WTC11 (cell line): ENCODE measurements at regions not wholly inside any gene's neighbourhood (a gene's known extent, or its start where the extent isn't known, plus 50 kb on each side); places are given as distances from the start of the nearest gene placed in this dataset.

Experiments
- ATAC-seq: fragments of 200-7000 bp; cut with Tn5 transposase; 2 replicates; pipeline ENCODE4 v1.10.0; 2021; ENCODE audit warnings: mild to moderate bottlenecking, moderate library complexity
- CTCF ChIA-PET: fragments of 300-600 bp; sonication (Branson Sonifier 250); formaldehyde crosslinking; loops from one replicate; lab custom pipeline; 2021; ENCODE audit warnings: antibody characterized with exemption; lab: Charles Lee
- POLR2A ChIA-PET: fragments of 350-600 bp; sonication (Branson Sonifier 250); formaldehyde crosslinking; loops from one replicate; lab custom pipeline; 2021; ENCODE audit warnings: antibody characterized with exemption; lab: Charles Lee
- DNase-seq: peaks from one replicate; pipeline ENCODE4 v3.0.0; 2021; ENCODE audit warnings: low spot score
- H3K27ac Mint-ChIP-seq: 2 replicates; pipeline ENCODE4 v1.8.0; 2021; ENCODE audit warnings: mixed read lengths
- H3K27me3 Mint-ChIP-seq: 2 replicates; pipeline ENCODE4 v1.8.0; 2021; ENCODE audit warnings: low read depth, mild to moderate bottlenecking, moderate library complexity, mixed read lengths
- H3K36me3 Mint-ChIP-seq: 2 replicates; pipeline ENCODE4 v1.8.0; 2021; ENCODE audit warnings: mixed read lengths
- H3K4me1 Mint-ChIP-seq: 2 replicates; pipeline ENCODE4 v1.8.0; 2022; ENCODE audit warnings: mixed read lengths
- H3K4me3 Mint-ChIP-seq: 2 replicates; pipeline ENCODE4 v1.8.0; 2021; ENCODE audit warnings: mild to moderate bottlenecking, moderate library complexity, mixed read lengths
- H3K9me3 Mint-ChIP-seq: 2 replicates; pipeline ENCODE4 v1.8.0; 2021; ENCODE audit warnings: mixed read lengths
- GTF2I ChIP-seq: fragments of 250-450 bp; sonication (Bioruptor Pico); conservative IDR thresholded peaks from 2 replicates; pipeline ENCODE4 v1.4.0; 2021; ENCODE audit warnings: mild to moderate bottlenecking
- IRF2 ChIP-seq: sonication (generic); formaldehyde crosslinking; IDR thresholded peaks from 2 replicates; pipeline ENCODE4 v1.8.0; 2022; ENCODE audit warnings: low read depth, missing genetic modification reagents, borderline replicate concordance
- JUN ChIP-seq: sonication (generic); formaldehyde crosslinking; IDR thresholded peaks from 2 replicates; pipeline ENCODE4 v1.8.0; 2023; ENCODE audit warnings: mild to moderate bottlenecking, missing genetic modification reagents
- KAT7 ChIP-seq: sonication (generic); formaldehyde crosslinking; IDR thresholded peaks from 2 replicates; pipeline ENCODE4 v1.8.1; 2023; ENCODE audit warnings: missing genetic modification reagents, mild to moderate bottlenecking, borderline replicate concordance
- SP1 ChIP-seq: sonication (generic); formaldehyde crosslinking; conservative IDR thresholded peaks from 2 replicates; pipeline ENCODE4 v1.8.1; 2022; ENCODE audit warnings: missing genetic modification reagents
- ZNF219 ChIP-seq: sonication (generic); formaldehyde crosslinking; IDR thresholded peaks from 2 replicates; pipeline ENCODE4 v1.8.0; 2023; ENCODE audit warnings: missing genetic modification reagents, mild to moderate bottlenecking, borderline replicate concordance
- ZNF263 ChIP-seq: sonication (generic); formaldehyde crosslinking; IDR thresholded peaks from 2 replicates; pipeline ENCODE4 v1.8.1; 2022; ENCODE audit warnings: low read depth, mild to moderate bottlenecking, moderate library complexity, missing genetic modification reagents
- TF ChIP-seq, protein P1 (sequence below): sonication (generic); formaldehyde crosslinking; conservative IDR thresholded peaks from 2 replicates; pipeline ENCODE4 v1.8.1; 2022; ENCODE audit warnings: mild to moderate bottlenecking, missing genetic modification reagents
- TF ChIP-seq, protein P2 (sequence below): sonication (generic); formaldehyde crosslinking; IDR thresholded peaks from 2 replicates; pipeline ENCODE4 v1.8.0; 2022; ENCODE audit warnings: mild to moderate bottlenecking, missing genetic modification reagents
- TF ChIP-seq, protein P3 (sequence below): fragments of 250-450 bp; sonication (Bioruptor Pico); conservative IDR thresholded peaks from 2 replicates; pipeline ENCODE4 v1.9.0; 2021; ENCODE audit warnings: mild to moderate bottlenecking
- TF ChIP-seq, protein P4 (sequence below): fragments of 250-450 bp; sonication (Bioruptor Pico); IDR thresholded peaks from 2 replicates; pipeline ENCODE4 v1.9.0; 2021; ENCODE audit warnings: mild to moderate bottlenecking, borderline replicate concordance
- TF ChIP-seq, protein P5 (sequence below): sonication (generic); formaldehyde crosslinking; IDR thresholded peaks from 2 replicates; pipeline ENCODE4 v1.8.0; 2023; ENCODE audit warnings: missing genetic modification reagents, mild to moderate bottlenecking, borderline replicate concordance
- TF ChIP-seq, protein P6 (sequence below): sonication (generic); formaldehyde crosslinking; IDR thresholded peaks from 2 replicates; pipeline ENCODE4 v1.8.1; 2023; ENCODE audit warnings: mild to moderate bottlenecking, missing genetic modification reagents

DNA sequence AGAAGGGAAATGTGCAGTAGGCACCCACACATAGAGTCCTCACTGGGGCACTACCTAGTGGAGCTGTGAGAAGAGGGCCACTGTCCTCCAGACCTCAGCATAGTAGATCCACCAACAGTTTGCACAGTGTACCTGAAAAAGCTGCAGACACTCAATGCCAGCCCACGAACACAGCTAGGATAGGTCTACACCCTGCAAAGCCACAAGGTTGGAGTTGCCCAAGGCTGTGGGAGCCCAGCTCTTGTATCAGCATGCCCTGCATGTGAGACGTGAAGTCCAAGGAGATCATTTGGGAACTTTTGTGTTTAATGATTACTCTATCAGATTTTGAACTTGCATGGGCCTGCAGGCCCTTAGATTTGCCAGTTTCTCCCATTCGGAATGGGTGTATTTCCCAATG, 299.4 kb upstream of the OLFM3 start:
- ChIA-PET POLR2A (interaction anchor here (0.7 kb wide), 1 partner anchor 20 kb away, joined by 3 read pairs; no protein-coding TSS in a partner anchor), CTCF (interaction anchor here (0.6 kb wide), 1 partner anchor 1044 kb away, joined by 4 read pairs; no protein-coding TSS in a partner anchor)
- Mint-ChIP-seq H3K27me3 (no peaks in the 10 kb centered on the region), H3K27ac (no peak overlapping the region), H3K36me3 (peaks cover 7% of the 10 kb centered on the region), H3K4me3 (no peak overlapping the region), H3K9me3 (peaks cover 38% of the 10 kb centered on the region), H3K4me1 (no peaks in the 10 kb centered on the region)
- ATAC-seq (no peak), DNase-seq (no peak)
- TF ChIP-seq, protein P1, sequence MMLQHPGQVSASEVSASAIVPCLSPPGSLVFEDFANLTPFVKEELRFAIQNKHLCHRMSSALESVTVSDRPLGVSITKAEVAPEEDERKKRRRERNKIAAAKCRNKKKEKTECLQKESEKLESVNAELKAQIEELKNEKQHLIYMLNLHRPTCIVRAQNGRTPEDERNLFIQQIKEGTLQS: no peak
- TF ChIP-seq, protein P2, sequence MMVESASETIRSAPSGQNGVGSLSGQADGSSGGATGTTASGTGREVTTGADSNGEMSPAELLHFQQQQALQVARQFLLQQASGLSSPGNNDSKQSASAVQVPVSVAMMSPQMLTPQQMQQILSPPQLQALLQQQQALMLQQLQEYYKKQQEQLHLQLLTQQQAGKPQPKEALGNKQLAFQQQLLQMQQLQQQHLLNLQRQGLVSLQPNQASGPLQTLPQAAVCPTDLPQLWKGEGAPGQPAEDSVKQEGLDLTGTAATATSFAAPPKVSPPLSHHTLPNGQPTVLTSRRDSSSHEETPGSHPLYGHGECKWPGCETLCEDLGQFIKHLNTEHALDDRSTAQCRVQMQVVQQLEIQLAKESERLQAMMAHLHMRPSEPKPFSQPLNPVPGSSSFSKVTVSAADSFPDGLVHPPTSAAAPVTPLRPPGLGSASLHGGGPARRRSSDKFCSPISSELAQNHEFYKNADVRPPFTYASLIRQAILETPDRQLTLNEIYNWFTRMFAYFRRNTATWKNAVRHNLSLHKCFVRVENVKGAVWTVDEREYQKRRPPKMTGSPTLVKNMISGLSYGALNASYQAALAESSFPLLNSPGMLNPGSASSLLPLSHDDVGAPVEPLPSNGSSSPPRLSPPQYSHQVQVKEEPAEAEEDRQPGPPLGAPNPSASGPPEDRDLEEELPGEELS: no peak
- TF ChIP-seq GTF2I (CRISPR knock-in tag) (no peak), ZNF263 (no peak), SP1 (CRISPR knock-in tag) (no peak), ZNF219 (CRISPR knock-in tag) (no peak), IRF2 (no peak), KAT7 (CRISPR knock-in tag) (no peak), JUN (CRISPR knock-in tag) (no peak)
- TF ChIP-seq, protein P3, sequence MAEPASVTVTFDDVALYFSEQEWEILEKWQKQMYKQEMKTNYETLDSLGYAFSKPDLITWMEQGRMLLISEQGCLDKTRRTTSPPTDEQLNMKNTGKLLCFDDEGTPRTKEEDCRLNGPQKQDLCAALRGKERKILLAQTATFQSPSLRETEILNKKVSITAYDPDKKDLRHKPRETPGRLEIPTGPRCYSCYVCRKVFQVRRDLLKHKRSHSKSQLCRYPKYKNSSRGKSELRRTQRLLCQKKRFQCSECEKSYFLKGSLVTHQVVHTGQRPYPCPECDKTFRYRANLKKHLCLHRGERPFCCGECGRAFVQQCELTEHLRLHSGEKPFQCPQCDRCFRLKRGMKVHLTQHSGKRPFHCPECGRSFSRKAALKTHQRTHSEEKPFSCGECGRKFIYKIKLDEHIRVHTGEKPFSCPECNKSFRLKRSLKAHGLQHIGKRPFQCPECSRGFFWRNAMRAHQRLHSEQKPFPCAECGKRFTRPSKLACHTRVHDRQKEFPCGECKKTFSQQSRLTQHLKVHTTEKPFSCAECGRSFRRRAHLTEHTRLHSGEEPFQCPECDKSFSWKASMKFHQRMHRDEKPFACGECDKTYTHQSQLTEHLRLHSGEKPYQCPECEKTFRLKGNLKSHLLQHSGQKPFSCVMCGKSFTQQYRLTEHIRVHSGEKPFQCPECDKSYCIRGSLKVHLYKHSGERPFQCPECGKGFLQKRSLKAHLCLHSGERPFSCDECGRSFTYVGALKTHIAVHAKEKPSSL (CRISPR knock-in tag): no peak
- TF ChIP-seq, protein P4, sequence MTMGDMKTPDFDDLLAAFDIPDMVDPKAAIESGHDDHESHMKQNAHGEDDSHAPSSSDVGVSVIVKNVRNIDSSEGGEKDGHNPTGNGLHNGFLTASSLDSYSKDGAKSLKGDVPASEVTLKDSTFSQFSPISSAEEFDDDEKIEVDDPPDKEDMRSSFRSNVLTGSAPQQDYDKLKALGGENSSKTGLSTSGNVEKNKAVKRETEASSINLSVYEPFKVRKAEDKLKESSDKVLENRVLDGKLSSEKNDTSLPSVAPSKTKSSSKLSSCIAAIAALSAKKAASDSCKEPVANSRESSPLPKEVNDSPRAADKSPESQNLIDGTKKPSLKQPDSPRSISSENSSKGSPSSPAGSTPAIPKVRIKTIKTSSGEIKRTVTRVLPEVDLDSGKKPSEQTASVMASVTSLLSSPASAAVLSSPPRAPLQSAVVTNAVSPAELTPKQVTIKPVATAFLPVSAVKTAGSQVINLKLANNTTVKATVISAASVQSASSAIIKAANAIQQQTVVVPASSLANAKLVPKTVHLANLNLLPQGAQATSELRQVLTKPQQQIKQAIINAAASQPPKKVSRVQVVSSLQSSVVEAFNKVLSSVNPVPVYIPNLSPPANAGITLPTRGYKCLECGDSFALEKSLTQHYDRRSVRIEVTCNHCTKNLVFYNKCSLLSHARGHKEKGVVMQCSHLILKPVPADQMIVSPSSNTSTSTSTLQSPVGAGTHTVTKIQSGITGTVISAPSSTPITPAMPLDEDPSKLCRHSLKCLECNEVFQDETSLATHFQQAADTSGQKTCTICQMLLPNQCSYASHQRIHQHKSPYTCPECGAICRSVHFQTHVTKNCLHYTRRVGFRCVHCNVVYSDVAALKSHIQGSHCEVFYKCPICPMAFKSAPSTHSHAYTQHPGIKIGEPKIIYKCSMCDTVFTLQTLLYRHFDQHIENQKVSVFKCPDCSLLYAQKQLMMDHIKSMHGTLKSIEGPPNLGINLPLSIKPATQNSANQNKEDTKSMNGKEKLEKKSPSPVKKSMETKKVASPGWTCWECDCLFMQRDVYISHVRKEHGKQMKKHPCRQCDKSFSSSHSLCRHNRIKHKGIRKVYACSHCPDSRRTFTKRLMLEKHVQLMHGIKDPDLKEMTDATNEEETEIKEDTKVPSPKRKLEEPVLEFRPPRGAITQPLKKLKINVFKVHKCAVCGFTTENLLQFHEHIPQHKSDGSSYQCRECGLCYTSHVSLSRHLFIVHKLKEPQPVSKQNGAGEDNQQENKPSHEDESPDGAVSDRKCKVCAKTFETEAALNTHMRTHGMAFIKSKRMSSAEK: no peak
- TF ChIP-seq, protein P5, sequence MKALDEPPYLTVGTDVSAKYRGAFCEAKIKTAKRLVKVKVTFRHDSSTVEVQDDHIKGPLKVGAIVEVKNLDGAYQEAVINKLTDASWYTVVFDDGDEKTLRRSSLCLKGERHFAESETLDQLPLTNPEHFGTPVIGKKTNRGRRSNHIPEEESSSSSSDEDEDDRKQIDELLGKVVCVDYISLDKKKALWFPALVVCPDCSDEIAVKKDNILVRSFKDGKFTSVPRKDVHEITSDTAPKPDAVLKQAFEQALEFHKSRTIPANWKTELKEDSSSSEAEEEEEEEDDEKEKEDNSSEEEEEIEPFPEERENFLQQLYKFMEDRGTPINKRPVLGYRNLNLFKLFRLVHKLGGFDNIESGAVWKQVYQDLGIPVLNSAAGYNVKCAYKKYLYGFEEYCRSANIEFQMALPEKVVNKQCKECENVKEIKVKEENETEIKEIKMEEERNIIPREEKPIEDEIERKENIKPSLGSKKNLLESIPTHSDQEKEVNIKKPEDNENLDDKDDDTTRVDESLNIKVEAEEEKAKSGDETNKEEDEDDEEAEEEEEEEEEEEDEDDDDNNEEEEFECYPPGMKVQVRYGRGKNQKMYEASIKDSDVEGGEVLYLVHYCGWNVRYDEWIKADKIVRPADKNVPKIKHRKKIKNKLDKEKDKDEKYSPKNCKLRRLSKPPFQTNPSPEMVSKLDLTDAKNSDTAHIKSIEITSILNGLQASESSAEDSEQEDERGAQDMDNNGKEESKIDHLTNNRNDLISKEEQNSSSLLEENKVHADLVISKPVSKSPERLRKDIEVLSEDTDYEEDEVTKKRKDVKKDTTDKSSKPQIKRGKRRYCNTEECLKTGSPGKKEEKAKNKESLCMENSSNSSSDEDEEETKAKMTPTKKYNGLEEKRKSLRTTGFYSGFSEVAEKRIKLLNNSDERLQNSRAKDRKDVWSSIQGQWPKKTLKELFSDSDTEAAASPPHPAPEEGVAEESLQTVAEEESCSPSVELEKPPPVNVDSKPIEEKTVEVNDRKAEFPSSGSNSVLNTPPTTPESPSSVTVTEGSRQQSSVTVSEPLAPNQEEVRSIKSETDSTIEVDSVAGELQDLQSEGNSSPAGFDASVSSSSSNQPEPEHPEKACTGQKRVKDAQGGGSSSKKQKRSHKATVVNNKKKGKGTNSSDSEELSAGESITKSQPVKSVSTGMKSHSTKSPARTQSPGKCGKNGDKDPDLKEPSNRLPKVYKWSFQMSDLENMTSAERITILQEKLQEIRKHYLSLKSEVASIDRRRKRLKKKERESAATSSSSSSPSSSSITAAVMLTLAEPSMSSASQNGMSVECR (CRISPR knock-in tag): no peak
- TF ChIP-seq, protein P6, sequence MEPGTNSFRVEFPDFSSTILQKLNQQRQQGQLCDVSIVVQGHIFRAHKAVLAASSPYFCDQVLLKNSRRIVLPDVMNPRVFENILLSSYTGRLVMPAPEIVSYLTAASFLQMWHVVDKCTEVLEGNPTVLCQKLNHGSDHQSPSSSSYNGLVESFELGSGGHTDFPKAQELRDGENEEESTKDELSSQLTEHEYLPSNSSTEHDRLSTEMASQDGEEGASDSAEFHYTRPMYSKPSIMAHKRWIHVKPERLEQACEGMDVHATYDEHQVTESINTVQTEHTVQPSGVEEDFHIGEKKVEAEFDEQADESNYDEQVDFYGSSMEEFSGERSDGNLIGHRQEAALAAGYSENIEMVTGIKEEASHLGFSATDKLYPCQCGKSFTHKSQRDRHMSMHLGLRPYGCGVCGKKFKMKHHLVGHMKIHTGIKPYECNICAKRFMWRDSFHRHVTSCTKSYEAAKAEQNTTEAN (CRISPR knock-in tag): no peak
